HL-60 (cell line): ENCODE measurements at regions not wholly inside any gene's neighbourhood (a gene's known extent, or its start where the extent isn't known, plus 50 kb on each side); places are given as distances from the start of the nearest gene placed in this dataset.

ENCODE experiments used
- DNase-seq, 2 experiments: peaks; one replicate each; pipeline ENCODE4 v3.0.0-alpha.2; 2010 to 2020; ENCODE audit warnings: low read depth in 1 of 2, low spot score in 1 of 2
- H3K27ac ChIP-seq: fragments of 250-450 bp; sonication (Bioruptor Pico); replicated peaks from 2 replicates; pipeline ENCODE4 v1.5.1; 2020; ENCODE audit warnings: mild to moderate bottlenecking, moderate library complexity
- H3K27me3 ChIP-seq: fragments of 250-450 bp; sonication (Bioruptor Pico); 2 replicates; pipeline ENCODE4 v1.5.1; 2021; ENCODE audit warnings: mild to moderate bottlenecking, moderate library complexity; ENCODE audit not compliant: insufficient read depth, poor library complexity, severe bottlenecking
- H3K4me3 ChIP-seq: replicated peaks from 2 replicates; pipeline ENCODE4 v1.5.1; 2011; ENCODE audit warnings: mild to moderate bottlenecking, control low read depth, low read length; ENCODE audit not compliant: insufficient read depth
- GABPA ChIP-seq: IDR thresholded peaks from 2 replicates; pipeline ENCODE4 v1.6.1; 2012; ENCODE audit warnings: low read depth
- POLR2AphosphoS5 ChIP-seq: IDR thresholded peaks from 2 replicates; pipeline ENCODE4 v1.6.1; 2012; ENCODE audit warnings: low read depth
- REST ChIP-seq: IDR thresholded peaks from 2 replicates; pipeline ENCODE4 v1.6.1; 2012; ENCODE audit warnings: low read depth; ENCODE audit not compliant: insufficient replicate concordance
- SPI1 ChIP-seq: IDR thresholded peaks from 2 replicates; pipeline ENCODE4 v1.6.1; 2012; ENCODE audit warnings: low read depth, mild to moderate bottlenecking, borderline replicate concordance
- TF ChIP-seq, protein P1 (sequence below): IDR thresholded peaks from one replicate; pipeline ENCODE4 v1.5.1; 2011; ENCODE audit warnings: low read length, control low read depth, inconsistent platforms; ENCODE audit not compliant: insufficient read depth

GRCh38 chr10:36794981-36795380 is 330.4 kb upstream of the ANKRD30A start:
- Histone ChIP-seq H3K27ac (no peak overlapping the region), H3K4me3 (no peak overlapping the region), H3K27me3 (no peaks in the 10 kb centered on the region)
- TF ChIP-seq GABPA (no peak), SPI1 (no peak), REST (no peak), POLR2AphosphoS5 (no peak)
- TF ChIP-seq, protein P1, sequence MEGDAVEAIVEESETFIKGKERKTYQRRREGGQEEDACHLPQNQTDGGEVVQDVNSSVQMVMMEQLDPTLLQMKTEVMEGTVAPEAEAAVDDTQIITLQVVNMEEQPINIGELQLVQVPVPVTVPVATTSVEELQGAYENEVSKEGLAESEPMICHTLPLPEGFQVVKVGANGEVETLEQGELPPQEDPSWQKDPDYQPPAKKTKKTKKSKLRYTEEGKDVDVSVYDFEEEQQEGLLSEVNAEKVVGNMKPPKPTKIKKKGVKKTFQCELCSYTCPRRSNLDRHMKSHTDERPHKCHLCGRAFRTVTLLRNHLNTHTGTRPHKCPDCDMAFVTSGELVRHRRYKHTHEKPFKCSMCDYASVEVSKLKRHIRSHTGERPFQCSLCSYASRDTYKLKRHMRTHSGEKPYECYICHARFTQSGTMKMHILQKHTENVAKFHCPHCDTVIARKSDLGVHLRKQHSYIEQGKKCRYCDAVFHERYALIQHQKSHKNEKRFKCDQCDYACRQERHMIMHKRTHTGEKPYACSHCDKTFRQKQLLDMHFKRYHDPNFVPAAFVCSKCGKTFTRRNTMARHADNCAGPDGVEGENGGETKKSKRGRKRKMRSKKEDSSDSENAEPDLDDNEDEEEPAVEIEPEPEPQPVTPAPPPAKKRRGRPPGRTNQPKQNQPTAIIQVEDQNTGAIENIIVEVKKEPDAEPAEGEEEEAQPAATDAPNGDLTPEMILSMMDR, result no peak
- DNase-seq, result no peak

GRCh38 chr10:36789974-36790373 is 335.4 kb upstream of the ANKRD30A start:
- DNase-seq, result no peak
- Histone ChIP-seq H3K27ac (no peak overlapping the region), H3K4me3 (no peak overlapping the region), H3K27me3 (no peaks in the 10 kb centered on the region)
- no peak for TF ChIP-seq POLR2AphosphoS5
- no peak for TF ChIP-seq SPI1
- TF ChIP-seq, protein P1, result no peak
- TF ChIP-seq GABPA, result no peak
- no peak for TF ChIP-seq REST

GRCh38 chr10:36788152-36788551 is 337.2 kb upstream of the ANKRD30A start:
- H3K4me3 ChIP-seq, result no peak overlapping the region
- H3K27me3 ChIP-seq, result no peaks in the 10 kb centered on the region
- DNase-seq, result no peak
- TF ChIP-seq POLR2AphosphoS5 (no peak), SPI1 (no peak), GABPA (no peak), REST (no peak)
- TF ChIP-seq, protein P1, result no peak
- H3K27ac ChIP-seq, result no peak overlapping the region
